ENCODE measurements at regions not wholly inside any gene's neighbourhood (a gene's known extent, or its start where the extent isn't known, plus 50 kb on each side); places are given as distances from the start of the nearest gene placed in this dataset.
"Not testable (repeated sequence)": the region's sequence is repeated elsewhere in the genome, so short reads cannot be mapped to it uniquely, and the experiment has no call there.

- H3K9ac ChIP-seq (ENCODE audit: low read length), result no peak overlapping the region
- no peaks in the 10 kb centered on the region for H3K36me3 ChIP-seq (ENCODE audit: control insufficient read depth, insufficient read depth, low read length)
- no peaks in the 10 kb centered on the region for H3K27me3 ChIP-seq (ENCODE audit: control insufficient read depth, insufficient read depth, low read length)
- H3K4me3 ChIP-seq (ENCODE audit: low read length), result no peak overlapping the region
- no peaks in the 10 kb centered on the region for H3K9me3 ChIP-seq (ENCODE audit: control insufficient read depth, low read length)
- H3K4me1 ChIP-seq (ENCODE audit: control insufficient read depth, insufficient read depth, low read length), result no peaks in the 10 kb centered on the region
Measured at GRCh38 chr7:142539901-142540300, 209.4 kb upstream of the PRSS1 start.

- Histone ChIP-seq H3K9me3 (ENCODE audit: control insufficient read depth, low read length) (no peaks in the 10 kb centered on the region), H3K36me3 (ENCODE audit: control insufficient read depth, insufficient read depth, low read length) (no peaks in the 10 kb centered on the region), H3K9ac (ENCODE audit: low read length) (no peak overlapping the region), H3K4me1 (ENCODE audit: control insufficient read depth, insufficient read depth, low read length) (no peaks in the 10 kb centered on the region), H3K4me3 (ENCODE audit: low read length) (no peak overlapping the region), H3K27me3 (ENCODE audit: control insufficient read depth, insufficient read depth, low read length) (no peaks in the 10 kb centered on the region)
Measured at GRCh38 chr7:142537760-142538159, 211.5 kb upstream of the PRSS1 start.

GRCh38 chr7:142535123-142535779 is 214.0 kb upstream of the PRSS1 start:
- H3K4me3 ChIP-seq (ENCODE audit: low read length), result no peak overlapping the region
- no peaks in the 10 kb centered on the region for H3K9me3 ChIP-seq (ENCODE audit: control insufficient read depth, low read length)
- H3K36me3 ChIP-seq (ENCODE audit: control insufficient read depth, insufficient read depth, low read length), result no peaks in the 10 kb centered on the region
- H3K4me1 ChIP-seq (ENCODE audit: control insufficient read depth, insufficient read depth, low read length), result no peaks in the 10 kb centered on the region
- no peaks in the 10 kb centered on the region for H3K27me3 ChIP-seq (ENCODE audit: control insufficient read depth, insufficient read depth, low read length)
- no peak overlapping the region for H3K9ac ChIP-seq (ENCODE audit: low read length)

GRCh38 chr7:142534726-142535122 is 214.5 kb upstream of the PRSS1 start:
- Histone ChIP-seq H3K4me3 (ENCODE audit: low read length) (no peak overlapping the region), H3K36me3 (ENCODE audit: control insufficient read depth, insufficient read depth, low read length) (no peaks in the 10 kb centered on the region), H3K9me3 (ENCODE audit: control insufficient read depth, low read length) (no peaks in the 10 kb centered on the region), H3K9ac (ENCODE audit: low read length) (no peak overlapping the region), H3K4me1 (ENCODE audit: control insufficient read depth, insufficient read depth, low read length) (no peaks in the 10 kb centered on the region), H3K27me3 (ENCODE audit: control insufficient read depth, insufficient read depth, low read length) (peaks cover under 1% of the 10 kb centered on the region)

- no peaks in the 10 kb centered on the region for H3K9me3 ChIP-seq (ENCODE audit: control insufficient read depth, low read length)
- H3K27me3 ChIP-seq (ENCODE audit: control insufficient read depth, insufficient read depth, low read length), result peaks cover 5% of the 10 kb centered on the region
- H3K36me3 ChIP-seq (ENCODE audit: control insufficient read depth, insufficient read depth, low read length), result no peaks in the 10 kb centered on the region
- no peak overlapping the region for H3K9ac ChIP-seq (ENCODE audit: low read length)
- no peaks in the 10 kb centered on the region for H3K4me1 ChIP-seq (ENCODE audit: control insufficient read depth, insufficient read depth, low read length)
- H3K4me3 ChIP-seq (ENCODE audit: low read length), result no peak overlapping the region
Measured at GRCh38 chr7:142533920-142534319, 215.4 kb upstream of the PRSS1 start.

GRCh38 chr7:142529591-142529990 is 219.7 kb upstream of the PRSS1 start:
- Histone ChIP-seq H3K9me3 (ENCODE audit: control insufficient read depth, low read length) (no peaks in the 10 kb centered on the region), H3K4me3 (ENCODE audit: low read length) (no peak overlapping the region), H3K9ac (ENCODE audit: low read length) (no peak overlapping the region), H3K36me3 (ENCODE audit: control insufficient read depth, insufficient read depth, low read length) (no peaks in the 10 kb centered on the region), H3K4me1 (ENCODE audit: control insufficient read depth, insufficient read depth, low read length) (no peaks in the 10 kb centered on the region), H3K27me3 (ENCODE audit: control insufficient read depth, insufficient read depth, low read length) (peaks cover 5% of the 10 kb centered on the region)

- H3K27me3 ChIP-seq (ENCODE audit: control insufficient read depth, insufficient read depth, low read length), result peaks cover 5% of the 10 kb centered on the region
- H3K4me3 ChIP-seq (ENCODE audit: low read length), result no peak overlapping the region
- no peaks in the 10 kb centered on the region for H3K4me1 ChIP-seq (ENCODE audit: control insufficient read depth, insufficient read depth, low read length)
- H3K36me3 ChIP-seq (ENCODE audit: control insufficient read depth, insufficient read depth, low read length), result no peaks in the 10 kb centered on the region
- no peak overlapping the region for H3K9ac ChIP-seq (ENCODE audit: low read length)
- H3K9me3 ChIP-seq (ENCODE audit: control insufficient read depth, low read length), result no peaks in the 10 kb centered on the region
Measured at GRCh38 chr7:142528608-142529408, 220.5 kb upstream of the PRSS1 start.

- Histone ChIP-seq H3K9ac (ENCODE audit: low read length) (no peak overlapping the region), H3K36me3 (ENCODE audit: control insufficient read depth, insufficient read depth, low read length) (no peaks in the 10 kb centered on the region), H3K4me3 (ENCODE audit: low read length) (no peak overlapping the region), H3K9me3 (ENCODE audit: control insufficient read depth, low read length) (no peaks in the 10 kb centered on the region), H3K4me1 (ENCODE audit: control insufficient read depth, insufficient read depth, low read length) (peaks cover 24% of the 10 kb centered on the region), H3K27me3 (ENCODE audit: control insufficient read depth, insufficient read depth, low read length) (no peaks in the 10 kb centered on the region)
Measured at GRCh38 chr7:142523821-142524460, 225.3 kb upstream of the PRSS1 start.

GRCh38 chr7:142522735-142523134 is 226.5 kb upstream of the PRSS1 start:
- H3K4me1 ChIP-seq (ENCODE audit: control insufficient read depth, insufficient read depth, low read length), result peaks cover 24% of the 10 kb centered on the region
- no peaks in the 10 kb centered on the region for H3K9me3 ChIP-seq (ENCODE audit: control insufficient read depth, low read length)
- H3K9ac ChIP-seq (ENCODE audit: low read length), result no peak overlapping the region
- no peaks in the 10 kb centered on the region for H3K36me3 ChIP-seq (ENCODE audit: control insufficient read depth, insufficient read depth, low read length)
- no peaks in the 10 kb centered on the region for H3K27me3 ChIP-seq (ENCODE audit: control insufficient read depth, insufficient read depth, low read length)
- H3K4me3 ChIP-seq (ENCODE audit: low read length), result no peak overlapping the region

- not testable (repeated sequence) for H3K9me3 ChIP-seq (ENCODE audit: control insufficient read depth, low read length); H3K27me3 ChIP-seq (ENCODE audit: control insufficient read depth, insufficient read depth, low read length); H3K4me3 ChIP-seq (ENCODE audit: low read length); H3K36me3 ChIP-seq (ENCODE audit: control insufficient read depth, insufficient read depth, low read length); H3K9ac ChIP-seq (ENCODE audit: low read length)
- peaks cover 27% of the 10 kb centered on the region for H3K4me1 ChIP-seq (ENCODE audit: control insufficient read depth, insufficient read depth, low read length)
Measured at GRCh38 chr7:142520885-142521284, 228.4 kb upstream of the PRSS1 start.

- not testable (repeated sequence) for H3K4me3 ChIP-seq (ENCODE audit: low read length); H3K36me3 ChIP-seq (ENCODE audit: control insufficient read depth, insufficient read depth, low read length); H3K27me3 ChIP-seq (ENCODE audit: control insufficient read depth, insufficient read depth, low read length); H3K9me3 ChIP-seq (ENCODE audit: control insufficient read depth, low read length)
- Histone ChIP-seq H3K4me1 (ENCODE audit: control insufficient read depth, insufficient read depth, low read length) (peaks cover 27% of the 10 kb centered on the region), H3K9ac (ENCODE audit: low read length) (peak overlapping the region; percentile 54)
Measured at GRCh38 chr7:142520455-142520854, 228.8 kb upstream of the PRSS1 start.
